PC-3 (cell line): ENCODE measurements at regions not wholly inside any gene's neighbourhood (a gene's known extent, or its start where the extent isn't known, plus 50 kb on each side); places are given as distances from the start of the nearest gene placed in this dataset.

Source experiments
- ATAC-seq: fragments of 200-7000 bp; cut with Tn5 transposase; 2 replicates; pipeline ENCODE4 v1.9.1; 2020; ENCODE audit warnings: mild to moderate bottlenecking, moderate library complexity
- BruUV-seq: library from RNA; stranded (reverse); fragments of 400-500 nt; replicated peaks from 2 replicates; lab custom pipeline; 2021; lab: Mats Ljungman, UMichigan
- CTCF ChIA-PET: fragments of 300-600 bp; sonication (Branson Sonifier 250); formaldehyde crosslinking; loops from one replicate; lab custom pipeline; 2022; ENCODE audit warnings: antibody characterized with exemption; lab: Charles Lee
- POLR2A ChIA-PET: fragments of 300-600 bp; sonication (Branson Sonifier 250); formaldehyde crosslinking; loops from one replicate; lab custom pipeline; 2022; ENCODE audit warnings: antibody characterized with exemption; ENCODE audit not compliant: unreplicated experiment; lab: Charles Lee
- DNase-seq: peaks from one replicate; pipeline ENCODE4 v3.0.0-alpha.2; 2015
- H2AFZ ChIP-seq: fragments of 300-600 bp; sonication (generic); 2 replicates; pipeline ENCODE4 v1.6.0; 2016; ENCODE audit warnings: antibody characterized with exemption, low read length
- H3F3A ChIP-seq: fragments of 300-600 bp; sonication (generic); one replicate; pipeline ENCODE4 v1.6.0; 2017; ENCODE audit warnings: antibody characterized with exemption, low read length, control low read depth, mild to moderate bottlenecking; ENCODE audit not compliant: unreplicated experiment
- H3K27ac ChIP-seq: fragments of 300-600 bp; sonication (generic); 2 replicates; pipeline ENCODE4 v1.5.1; 2016; ENCODE audit warnings: mild to moderate bottlenecking, low read length
- H3K27me3 ChIP-seq: fragments of 300-600 bp; sonication (generic); 2 replicates; pipeline ENCODE4 v1.6.1; 2016; ENCODE audit warnings: low read length, mixed read lengths
- H3K36me3 ChIP-seq: fragments of 300-600 bp; sonication (generic); 2 replicates; pipeline ENCODE4 v1.6.1; 2016; ENCODE audit warnings: low read depth, mixed run types, low read length, mixed read lengths
- H3K4me1 ChIP-seq: fragments of 300-600 bp; sonication (generic); 2 replicates; pipeline ENCODE4 v1.5.1; 2016; ENCODE audit warnings: low read length; ENCODE audit not compliant: insufficient read depth
- H3K4me2 ChIP-seq: fragments of 300-600 bp; sonication (generic); 2 replicates; pipeline ENCODE4 v1.6.0; 2016; ENCODE audit warnings: low read length
- H3K4me3 ChIP-seq: fragments of 300-600 bp; sonication (generic); 2 replicates; pipeline ENCODE4 v1.5.1; 2016; ENCODE audit warnings: mild to moderate bottlenecking, low read length, mixed read lengths
- H3K79me2 ChIP-seq: fragments of 300-600 bp; sonication (generic); 2 replicates; pipeline ENCODE4 v1.6.1; 2017; ENCODE audit warnings: low read length, mixed read lengths
- H3K9ac ChIP-seq: fragments of 300-600 bp; sonication (generic); 2 replicates; pipeline ENCODE4 v1.6.0; 2016; ENCODE audit warnings: mild to moderate bottlenecking, low read length
- H3K9me2 ChIP-seq: fragments of 300-600 bp; sonication (generic); replicated peaks from 2 replicates; pipeline ENCODE4 v1.6.1; 2016; ENCODE audit warnings: mixed run types, low read length, mixed read lengths
- H3K9me3 ChIP-seq: fragments of 300-600 bp; sonication (generic); 2 replicates; pipeline ENCODE4 v1.6.1; 2016; ENCODE audit warnings: low read length, mixed read lengths
- H4K20me1 ChIP-seq: fragments of 300-600 bp; sonication (generic); 2 replicates; pipeline ENCODE4 v1.6.1; 2016; ENCODE audit warnings: low read length, mixed read lengths
- EZH2 ChIP-seq: fragments of 300-600 bp; sonication (generic); IDR thresholded peaks from one replicate; pipeline ENCODE4 v1.6.1; 2017; ENCODE audit warnings: antibody characterized with exemption, mild to moderate bottlenecking, low read length; ENCODE audit not compliant: unreplicated experiment
- EZH2phosphoT487 ChIP-seq: fragments of 300-600 bp; sonication (generic); IDR thresholded peaks from 2 replicates; pipeline ENCODE4 v1.6.1; 2018; ENCODE audit warnings: mild to moderate bottlenecking, antibody characterized with exemption, low read length, borderline replicate concordance
- intact Hi-C: fragments of 100-400 bp; cut with micrococcal nuclease; formaldehyde crosslinking; loops from 2 replicates; pipeline ENCODE4 v1.9.0; 2023
- TF ChIP-seq, protein P1 (sequence below): fragments of 300-600 bp; sonication (generic); conservative IDR thresholded peaks from 2 replicates; pipeline ENCODE4 v1.5.1; 2017; ENCODE audit warnings: antibody characterized with exemption, low read depth, mild to moderate bottlenecking, low read length

DNA sequence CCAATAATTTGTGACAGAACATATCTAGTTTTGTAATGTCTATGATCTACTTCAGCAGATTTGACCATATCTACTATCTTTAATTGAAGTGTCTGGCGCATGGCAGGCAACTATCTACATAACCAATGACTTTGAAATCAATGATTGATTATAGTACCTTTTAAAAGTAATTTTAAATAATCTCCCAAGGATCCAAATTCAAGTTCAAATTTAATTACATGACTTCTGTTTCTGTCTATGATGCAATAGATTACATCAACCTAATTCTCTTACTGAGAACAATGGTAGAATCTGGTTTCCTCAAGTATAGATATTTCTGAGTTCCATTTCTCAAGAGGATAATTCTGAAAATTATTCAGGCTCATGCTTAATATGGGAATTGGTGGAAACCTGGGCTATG lies 177.4 kb upstream of the IL15 start:
- Histone ChIP-seq H3K4me1 (peaks cover 8% of the 10 kb centered on the region; the same call in 1 of the 2 replicates), H3K36me3 (no peaks in the 10 kb centered on the region), H3F3A (no peaks in the 10 kb centered on the region), H3K9me2 (no peaks in the 10 kb centered on the region), H3K9ac (no peak overlapping the region), H3K9me3 (no peaks in the 10 kb centered on the region), H3K4me2 (no peak overlapping the region), H3K27ac (no peak overlapping the region), H2AFZ (no peak overlapping the region), H3K79me2 (no peaks in the 10 kb centered on the region), H4K20me1 (no peaks in the 10 kb centered on the region), H3K27me3 (no peaks in the 10 kb centered on the region), H3K4me3 (no peak overlapping the region)
- no peak for ATAC-seq
- intact Hi-C loops, result no loop called here
- no TSS peak for BruUV-seq
- no peak for DNase-seq
- CTCF ChIA-PET, result no interaction called here
- TF ChIP-seq EZH2phosphoT487, result no peak
- TF ChIP-seq, protein P1, sequence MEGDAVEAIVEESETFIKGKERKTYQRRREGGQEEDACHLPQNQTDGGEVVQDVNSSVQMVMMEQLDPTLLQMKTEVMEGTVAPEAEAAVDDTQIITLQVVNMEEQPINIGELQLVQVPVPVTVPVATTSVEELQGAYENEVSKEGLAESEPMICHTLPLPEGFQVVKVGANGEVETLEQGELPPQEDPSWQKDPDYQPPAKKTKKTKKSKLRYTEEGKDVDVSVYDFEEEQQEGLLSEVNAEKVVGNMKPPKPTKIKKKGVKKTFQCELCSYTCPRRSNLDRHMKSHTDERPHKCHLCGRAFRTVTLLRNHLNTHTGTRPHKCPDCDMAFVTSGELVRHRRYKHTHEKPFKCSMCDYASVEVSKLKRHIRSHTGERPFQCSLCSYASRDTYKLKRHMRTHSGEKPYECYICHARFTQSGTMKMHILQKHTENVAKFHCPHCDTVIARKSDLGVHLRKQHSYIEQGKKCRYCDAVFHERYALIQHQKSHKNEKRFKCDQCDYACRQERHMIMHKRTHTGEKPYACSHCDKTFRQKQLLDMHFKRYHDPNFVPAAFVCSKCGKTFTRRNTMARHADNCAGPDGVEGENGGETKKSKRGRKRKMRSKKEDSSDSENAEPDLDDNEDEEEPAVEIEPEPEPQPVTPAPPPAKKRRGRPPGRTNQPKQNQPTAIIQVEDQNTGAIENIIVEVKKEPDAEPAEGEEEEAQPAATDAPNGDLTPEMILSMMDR, result no peak
- no peak for TF ChIP-seq EZH2
- POLR2A ChIA-PET, result interaction anchor here (0.5 kb wide), 1 partner anchor 43 kb away, joined by 3 read pairs; no protein-coding TSS in a partner anchor

DNA sequence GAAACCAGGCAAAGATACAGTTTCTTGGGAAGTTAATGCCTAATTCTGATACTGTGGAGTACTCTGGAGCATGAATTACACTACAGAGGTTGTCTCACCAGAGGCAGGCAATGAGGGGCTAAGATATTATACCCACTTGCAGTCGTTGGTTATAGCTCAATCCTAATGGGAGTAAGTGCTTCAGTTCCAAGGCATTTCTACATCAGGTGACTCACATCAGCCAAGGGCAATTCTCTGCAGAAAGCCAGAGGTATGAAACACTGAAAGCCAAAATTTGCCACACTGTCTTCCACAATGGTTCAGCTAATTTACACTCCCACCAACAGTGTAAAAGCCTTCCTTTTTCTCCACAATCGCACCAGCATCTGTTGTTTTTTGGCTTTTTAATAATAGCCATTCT lies 174.0 kb upstream of the IL15 start:
- intact Hi-C loops, result no loop called here

GRCh38 chr4:141463678-141464077 lies 172.7 kb upstream of the IL15 start:
- intact Hi-C loops, result no loop called here
- no peak for DNase-seq
- TF ChIP-seq EZH2phosphoT487, result no peak
- no peak for TF ChIP-seq EZH2
- TF ChIP-seq, protein P1, result no peak
- Histone ChIP-seq H3K9me2 (0 out of 2 replicates have a peak, but pooled peaks cover 5% of the 10 kb centered on the region), H3K4me2 (no peak overlapping the region), H3K36me3 (no peaks in the 10 kb centered on the region), H3K4me1 (peaks cover 4% of the 10 kb centered on the region; the same call in 1 of the 2 replicates), H3K4me3 (no peak overlapping the region), H3K9ac (no peak overlapping the region), H2AFZ (no peak overlapping the region), H3K27me3 (no peaks in the 10 kb centered on the region), H3F3A (no peaks in the 10 kb centered on the region), H4K20me1 (no peaks in the 10 kb centered on the region), H3K79me2 (no peaks in the 10 kb centered on the region), H3K27ac (no peak overlapping the region), H3K9me3 (no peaks in the 10 kb centered on the region)
- no peak for ATAC-seq
- BruUV-seq, result no TSS peak
- CTCF ChIA-PET, result no interaction called here
- POLR2A ChIA-PET, result no interaction called here

More for the DNA sequence above, 174.0 kb upstream of the IL15 start:
- Histone ChIP-seq H3K9me3 (no peaks in the 10 kb centered on the region), H3K36me3 (no peaks in the 10 kb centered on the region), H3K27me3 (no peaks in the 10 kb centered on the region), H3K4me1 (peaks cover 8% of the 10 kb centered on the region; the same call in 1 of the 2 replicates), H3K4me2 (no peak overlapping the region), H3K79me2 (no peaks in the 10 kb centered on the region), H3K9ac (no peak overlapping the region), H4K20me1 (no peaks in the 10 kb centered on the region), H2AFZ (no peak overlapping the region), H3K27ac (no peak overlapping the region), H3K9me2 (0 out of 2 replicates have a peak, but pooled peaks cover 5% of the 10 kb centered on the region), H3F3A (no peaks in the 10 kb centered on the region), H3K4me3 (no peak overlapping the region)
- ChIA-PET POLR2A (no interaction called here), CTCF (no interaction called here)
- no TSS peak for BruUV-seq
- no peak for TF ChIP-seq EZH2
- DNase-seq, result peak; percentile 21
- ATAC-seq, result no peak
